GM12892 (cell line): ENCODE measurements at regions not wholly inside any gene's neighbourhood (a gene's known extent, or its start where the extent isn't known, plus 50 kb on each side); places are given as distances from the start of the nearest gene placed in this dataset.

ENCODE experiments used
- POLR2A ChIP-seq: IDR thresholded peaks from 2 replicates; pipeline ENCODE4 v1.6.1; 2011; ENCODE audit warnings: low read depth, low read length, control low read depth
- TAF1 ChIP-seq: IDR thresholded peaks from 2 replicates; pipeline ENCODE4 v1.6.1; 2011; ENCODE audit warnings: low read depth, mild to moderate bottlenecking, control low read depth, low read length, borderline replicate concordance

- TF ChIP-seq POLR2A = no peak
- TF ChIP-seq TAF1 = no peak
Observed at GRCh38 chr14:86027144-86027543, 497.2 kb downstream of the FLRT2 start.
